Liver (tissue), 7 donors: ENCODE measurements at regions not wholly inside any gene's neighbourhood (a gene's known extent, or its start where the extent isn't known, plus 50 kb on each side); places are given as distances from the start of the nearest gene placed in this dataset.

ENCODE experiments used
- DNase-seq: peaks from one replicate; pipeline ENCODE4 v3.0.0-alpha.2; 2017; ENCODE audit warnings: low spot score
- H3K27ac ChIP-seq, 2 donors: one replicate each; pipeline ENCODE4 v1.7.0; 2013; ENCODE audit warnings: inconsistent platforms in 2 of 2, low read length in 2 of 2, control low read depth in 1 of 2, low read depth in 1 of 2, mild to moderate bottlenecking in 1 of 2
- H3K27me3 ChIP-seq, 4 donors: one replicate each; pipeline versions ENCODE4 v1.6.1 to v1.7.0; 2013; ENCODE audit warnings: low read length in 3 of 4, inconsistent platforms in 1 of 4, mild to moderate bottlenecking in 1 of 4, moderate library complexity in 1 of 4; ENCODE audit not compliant: control insufficient read depth in 4 of 4, insufficient read depth in 4 of 4
- H3K36me3 ChIP-seq, 4 donors: one replicate each; pipeline versions ENCODE4 v1.6.1 to v1.7.0; 2013; ENCODE audit warnings: low read length in 3 of 4, mild to moderate bottlenecking in 3 of 4, low read depth in 1 of 4, moderate library complexity in 1 of 4; ENCODE audit not compliant: control insufficient read depth in 4 of 4, insufficient read depth in 3 of 4
- H3K4me1 ChIP-seq, 4 donors: one replicate each; pipeline versions ENCODE4 v1.6.1 to v1.7.0; 2013; ENCODE audit warnings: low read length in 3 of 4, mild to moderate bottlenecking in 3 of 4, moderate library complexity in 1 of 4; ENCODE audit not compliant: control insufficient read depth in 4 of 4, insufficient read depth in 4 of 4
- H3K4me3 ChIP-seq, 3 donors: one replicate each; pipeline versions ENCODE4 v1.6.1 to v1.7.0; 2013; ENCODE audit warnings: low read length in 3 of 3, control low read depth in 1 of 3, low read depth in 1 of 3, mild to moderate bottlenecking in 1 of 3
- H3K9ac ChIP-seq, 2 donors: one replicate each; pipeline ENCODE4 v1.7.0; 2013; ENCODE audit warnings: low read length in 2 of 2, mild to moderate bottlenecking in 2 of 2, moderate library complexity in 2 of 2, control low read depth in 1 of 2, low read depth in 1 of 2
- H3K9me3 ChIP-seq, 4 donors: one replicate each; pipeline versions ENCODE4 v1.6.1 to v1.7.0; 2013; ENCODE audit warnings: low read length in 3 of 4; ENCODE audit not compliant: control insufficient read depth in 4 of 4
- ATF3 ChIP-seq: IDR thresholded peaks from 2 replicates; pipeline ENCODE4 v1.6.1; 2016; ENCODE audit warnings: antibody characterized with exemption
- EGR1 ChIP-seq, 2 donors: IDR thresholded peaks; 2 replicates each; pipeline ENCODE4 v1.6.1; 2016 to 2018; ENCODE audit warnings: antibody characterized with exemption in 2 of 2, low read depth in 2 of 2
- FOXA1 ChIP-seq: IDR thresholded peaks from 2 replicates; pipeline ENCODE4 v1.6.1; 2016; ENCODE audit warnings: antibody characterized with exemption
- FOXA2 ChIP-seq: IDR thresholded peaks from 2 replicates; pipeline ENCODE4 v1.6.1; 2016; ENCODE audit warnings: antibody characterized with exemption
- GABPA ChIP-seq, 2 donors: IDR thresholded peaks in 1 of 2; conservative IDR thresholded peaks in 1 of 2; 2 replicates each; pipeline ENCODE4 v1.6.1; 2016; ENCODE audit warnings: antibody characterized with exemption in 2 of 2, mild to moderate bottlenecking in 1 of 2, moderate library complexity in 1 of 2
- HNF4A ChIP-seq, 2 donors: conservative IDR thresholded peaks; 2 replicates each; pipeline ENCODE4 v1.6.1; 2016; ENCODE audit warnings: antibody characterized with exemption in 2 of 2, mild to moderate bottlenecking in 2 of 2
- HNF4G ChIP-seq: IDR thresholded peaks from 2 replicates; pipeline ENCODE4 v1.6.1; 2016; ENCODE audit warnings: antibody characterized with exemption
- MAX ChIP-seq: IDR thresholded peaks from 2 replicates; pipeline ENCODE4 v1.6.1; 2016; ENCODE audit warnings: antibody characterized with exemption
- NR2F2 ChIP-seq: IDR thresholded peaks from 2 replicates; pipeline ENCODE4 v1.6.1; 2016; ENCODE audit warnings: antibody characterized with exemption
- RAD21 ChIP-seq, 2 donors: IDR thresholded peaks; 2 replicates each; pipeline ENCODE4 v1.6.1; 2016; ENCODE audit warnings: antibody characterized with exemption in 2 of 2, mild to moderate bottlenecking in 2 of 2
- TAF1 ChIP-seq: conservative IDR thresholded peaks from 2 replicates; pipeline ENCODE4 v1.6.1; 2016; ENCODE audit warnings: antibody characterized with exemption, mild to moderate bottlenecking
- YY1 ChIP-seq: IDR thresholded peaks from 2 replicates; pipeline ENCODE4 v1.6.1; 2016; ENCODE audit warnings: antibody characterized with exemption, mild to moderate bottlenecking
- ZBTB33 ChIP-seq: IDR thresholded peaks from 2 replicates; pipeline ENCODE4 v1.6.1; 2016; ENCODE audit warnings: antibody characterized with exemption
- WGBS: extraction: QIAGEN DNeasy Blood & Tissue Kit; methylation state at CpG from one replicate; pipeline ENCODE4 v1.1.7; 2013; 5-methylcytosine and 5-hydroxymethylcytosine counted together
- donor health status: healthy.
- donor health status: healthy.
- donor health status: healthy.
- donor health status: healthy.

- Histone ChIP-seq H3K27ac (no peak overlapping the region), H3K9me3 (no peaks in the 10 kb centered on the region), H3K9ac (no peak overlapping the region), H3K36me3 (no peaks in the 10 kb centered on the region), H3K27me3 (no peaks in the 10 kb centered on the region), H3K4me3 (no peak overlapping the region), H3K4me1 (no peaks in the 10 kb centered on the region)
- TF ChIP-seq ATF3 (no peak), GABPA (IDR thresholded peaks at IDR 0.05 in 1 of 2, conservative IDR thresholded peaks at IDR 0.05 in 1 of 2) (no peak), FOXA2 (no peak), TAF1 (no peak), MAX (no peak), HNF4A (conservative IDR thresholded peaks at IDR 0.05) (no peak), YY1 (no peak), RAD21 (IDR thresholded peaks at IDR 0.05) (no peak), NR2F2 (no peak), ZBTB33 (no peak), FOXA1 (no peak)
- no peak for DNase-seq
- WGBS, result 79% methylated on average over 2 of the region's 2 CpGs
Observed at GRCh38 chr4:67162690-67163089, 382.6 kb downstream of the CENPC start.

GRCh38 chr4:67161311-67161710 lies 384.0 kb downstream of the CENPC start:
- no peak for TF ChIP-seq EGR1 (IDR thresholded peaks at IDR 0.05; ENCODE audit: low read depth in 2 of 2)
- no peak for TF ChIP-seq HNF4A (conservative IDR thresholded peaks at IDR 0.05)
- no peak for TF ChIP-seq ATF3
- no peak for TF ChIP-seq MAX
- no peak for TF ChIP-seq ZBTB33
- no peak for TF ChIP-seq HNF4G
- TF ChIP-seq FOXA2, result no peak
- TF ChIP-seq RAD21 (IDR thresholded peaks at IDR 0.05), result no peak
- no peak for TF ChIP-seq YY1
- TF ChIP-seq NR2F2, result no peak
- no peak for TF ChIP-seq GABPA (IDR thresholded peaks at IDR 0.05 in 1 of 2, conservative IDR thresholded peaks at IDR 0.05 in 1 of 2)
- no peaks in the 10 kb centered on the region for H3K4me1 ChIP-seq
- H3K9me3 ChIP-seq, result no peaks in the 10 kb centered on the region
- WGBS, result 67% methylated on average over 3 of the region's 3 CpGs
- H3K36me3 ChIP-seq, result no peaks in the 10 kb centered on the region
- DNase-seq, result no peak
- no peak overlapping the region for H3K27ac ChIP-seq
- no peaks in the 10 kb centered on the region for H3K27me3 ChIP-seq
- no peak overlapping the region for H3K9ac ChIP-seq
- H3K4me3 ChIP-seq, result no peak overlapping the region
